Parathyroid adenoma (tissue), 2 donors: ENCODE measurements at regions not wholly inside any gene's neighbourhood (a gene's known extent, or its start where the extent isn't known, plus 50 kb on each side); places are given as distances from the start of the nearest gene placed in this dataset.
"Not testable (repeated sequence)": the region's sequence is repeated elsewhere in the genome, so short reads cannot be mapped to it uniquely, and the experiment has no call there.

Experiments used
- H2AFZ ChIP-seq: fragments of 300-600 bp; sonication (generic); one replicate; pipeline ENCODE4 v1.7.0; 2017; ENCODE audit warnings: antibody characterized with exemption, mild to moderate bottlenecking
- H3K27ac ChIP-seq: fragments of 300-600 bp; sonication (generic); one replicate; pipeline ENCODE4 v1.7.0; 2017
- H3K27me3 ChIP-seq: fragments of 300-600 bp; sonication (generic); one replicate; pipeline ENCODE4 v1.7.0; 2017; ENCODE audit warnings: low read length; ENCODE audit not compliant: control insufficient read depth, insufficient read depth
- H3K36me3 ChIP-seq: fragments of 300-600 bp; sonication (generic); one replicate; pipeline ENCODE4 v1.7.0; 2017; ENCODE audit warnings: low read length; ENCODE audit not compliant: control insufficient read depth, insufficient read depth
- H3K4me1 ChIP-seq: fragments of 300-600 bp; sonication (generic); one replicate; pipeline ENCODE4 v1.7.0; 2017; ENCODE audit warnings: control low read depth
- H3K4me2 ChIP-seq: fragments of 300-600 bp; sonication (generic); one replicate; pipeline ENCODE4 v1.7.0; 2017; ENCODE audit warnings: low read length
- H3K4me3 ChIP-seq: fragments of 300-600 bp; sonication (generic); one replicate; pipeline ENCODE4 v1.7.0; 2017; ENCODE audit warnings: low read depth, low read length
- H3K79me2 ChIP-seq: fragments of 300-600 bp; sonication (generic); one replicate; pipeline ENCODE4 v1.7.0; 2017; ENCODE audit warnings: control low read depth
- H3K9ac ChIP-seq: fragments of 300-600 bp; sonication (generic); one replicate; pipeline ENCODE4 v1.7.0; 2017; ENCODE audit warnings: mild to moderate bottlenecking
- H3K9me3 ChIP-seq: fragments of 300-600 bp; sonication (generic); one replicate; pipeline ENCODE4 v1.7.0; 2017; ENCODE audit warnings: low read length; ENCODE audit not compliant: control insufficient read depth
- TF ChIP-seq, protein P1 (sequence below): fragments of 300-600 bp; sonication (generic); IDR thresholded peaks from one replicate; pipeline ENCODE4 v1.7.0; 2017; ENCODE audit warnings: antibody characterized with exemption, mild to moderate bottlenecking
- donor health status: primary hyperparathyroidism.

DNA sequence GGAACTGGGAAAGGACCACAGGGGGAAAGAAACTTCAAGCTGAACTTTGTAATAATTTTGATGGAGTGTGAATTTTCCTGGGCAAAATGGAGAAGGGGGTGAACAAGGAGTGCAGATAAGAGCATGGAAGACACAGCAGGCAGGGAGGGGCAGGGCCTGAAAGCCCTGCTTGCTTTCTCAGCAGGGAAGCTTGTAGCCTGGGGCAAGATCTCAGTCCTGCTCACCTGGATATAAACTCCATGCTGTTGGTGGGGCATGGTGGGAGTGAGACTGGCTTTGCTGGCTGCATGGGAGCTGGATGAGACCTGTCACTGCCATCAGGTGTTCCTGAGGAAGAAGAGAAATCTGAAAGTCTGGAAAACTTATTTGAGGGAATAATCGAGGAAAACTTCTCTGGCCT is 58.7 kb upstream of the RC3H1 start:
- H3K4me3 ChIP-seq = no peak overlapping the region
- no peaks in the 10 kb centered on the region for H3K9me3 ChIP-seq
- H3K27me3 ChIP-seq = no peaks in the 10 kb centered on the region
- H3K4me2 ChIP-seq = no peak overlapping the region
- H3K79me2 ChIP-seq = no peaks in the 10 kb centered on the region
- H3K9ac ChIP-seq = no peak overlapping the region
- TF ChIP-seq, protein P1, sequence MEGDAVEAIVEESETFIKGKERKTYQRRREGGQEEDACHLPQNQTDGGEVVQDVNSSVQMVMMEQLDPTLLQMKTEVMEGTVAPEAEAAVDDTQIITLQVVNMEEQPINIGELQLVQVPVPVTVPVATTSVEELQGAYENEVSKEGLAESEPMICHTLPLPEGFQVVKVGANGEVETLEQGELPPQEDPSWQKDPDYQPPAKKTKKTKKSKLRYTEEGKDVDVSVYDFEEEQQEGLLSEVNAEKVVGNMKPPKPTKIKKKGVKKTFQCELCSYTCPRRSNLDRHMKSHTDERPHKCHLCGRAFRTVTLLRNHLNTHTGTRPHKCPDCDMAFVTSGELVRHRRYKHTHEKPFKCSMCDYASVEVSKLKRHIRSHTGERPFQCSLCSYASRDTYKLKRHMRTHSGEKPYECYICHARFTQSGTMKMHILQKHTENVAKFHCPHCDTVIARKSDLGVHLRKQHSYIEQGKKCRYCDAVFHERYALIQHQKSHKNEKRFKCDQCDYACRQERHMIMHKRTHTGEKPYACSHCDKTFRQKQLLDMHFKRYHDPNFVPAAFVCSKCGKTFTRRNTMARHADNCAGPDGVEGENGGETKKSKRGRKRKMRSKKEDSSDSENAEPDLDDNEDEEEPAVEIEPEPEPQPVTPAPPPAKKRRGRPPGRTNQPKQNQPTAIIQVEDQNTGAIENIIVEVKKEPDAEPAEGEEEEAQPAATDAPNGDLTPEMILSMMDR = no peak
- no peaks in the 10 kb centered on the region for H3K4me1 ChIP-seq
- no peak overlapping the region for H2AFZ ChIP-seq
- H3K27ac ChIP-seq = no peak overlapping the region
- no peaks in the 10 kb centered on the region for H3K36me3 ChIP-seq

DNA sequence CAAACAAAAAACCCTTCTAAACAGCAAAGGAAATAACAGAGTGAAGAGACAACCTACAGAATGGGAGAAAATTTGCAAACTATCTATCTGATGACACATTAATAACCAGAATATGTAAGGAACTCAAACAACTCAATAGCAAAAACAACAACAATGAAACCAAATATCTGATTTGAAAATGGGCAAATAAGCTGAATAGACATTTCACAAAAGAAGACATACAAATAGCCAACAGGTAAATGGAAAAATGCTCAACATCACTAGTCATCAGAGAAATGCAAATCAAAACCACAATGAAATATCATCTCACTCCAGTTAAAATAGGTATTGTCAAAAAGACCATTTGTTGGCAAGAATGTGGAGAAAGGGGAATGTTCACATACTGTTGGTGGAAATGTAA is 57.6 kb upstream of the RC3H1 start:
- Histone ChIP-seq H3K4me2 (no peak overlapping the region), H3K27me3 (no peaks in the 10 kb centered on the region), H3K9me3 (no peaks in the 10 kb centered on the region), H2AFZ (no peak overlapping the region), H3K79me2 (no peaks in the 10 kb centered on the region), H3K27ac (no peak overlapping the region), H3K9ac (no peak overlapping the region), H3K36me3 (no peaks in the 10 kb centered on the region), H3K4me3 (no peak overlapping the region), H3K4me1 (no peaks in the 10 kb centered on the region)
- TF ChIP-seq, protein P1 = no peak

DNA sequence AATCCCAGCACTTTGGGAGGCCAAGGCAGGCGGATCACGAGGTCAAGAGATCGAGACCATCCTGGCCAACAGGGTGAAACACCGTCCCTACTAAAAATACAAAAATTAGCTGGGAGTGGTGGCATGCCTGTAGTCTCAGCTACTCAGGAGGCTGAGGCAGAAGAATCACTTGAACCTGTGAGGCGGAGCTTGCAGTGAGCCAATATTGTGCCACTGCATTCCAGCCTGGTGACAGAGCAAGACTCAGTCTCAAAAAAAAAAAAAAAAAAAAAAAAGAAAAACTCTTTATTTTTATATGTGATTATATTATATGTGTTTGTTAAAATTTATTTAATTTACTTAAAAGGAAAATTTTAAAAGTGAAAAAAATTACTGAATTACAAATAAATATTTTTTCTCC is 56.8 kb upstream of the RC3H1 start:
- not testable (repeated sequence) for H3K27me3 ChIP-seq, H3K27ac ChIP-seq, H3K4me2 ChIP-seq, H3K79me2 ChIP-seq, H3K9me3 ChIP-seq, H3K4me1 ChIP-seq, H3K4me3 ChIP-seq, H2AFZ ChIP-seq, H3K9ac ChIP-seq, H3K36me3 ChIP-seq

DNA sequence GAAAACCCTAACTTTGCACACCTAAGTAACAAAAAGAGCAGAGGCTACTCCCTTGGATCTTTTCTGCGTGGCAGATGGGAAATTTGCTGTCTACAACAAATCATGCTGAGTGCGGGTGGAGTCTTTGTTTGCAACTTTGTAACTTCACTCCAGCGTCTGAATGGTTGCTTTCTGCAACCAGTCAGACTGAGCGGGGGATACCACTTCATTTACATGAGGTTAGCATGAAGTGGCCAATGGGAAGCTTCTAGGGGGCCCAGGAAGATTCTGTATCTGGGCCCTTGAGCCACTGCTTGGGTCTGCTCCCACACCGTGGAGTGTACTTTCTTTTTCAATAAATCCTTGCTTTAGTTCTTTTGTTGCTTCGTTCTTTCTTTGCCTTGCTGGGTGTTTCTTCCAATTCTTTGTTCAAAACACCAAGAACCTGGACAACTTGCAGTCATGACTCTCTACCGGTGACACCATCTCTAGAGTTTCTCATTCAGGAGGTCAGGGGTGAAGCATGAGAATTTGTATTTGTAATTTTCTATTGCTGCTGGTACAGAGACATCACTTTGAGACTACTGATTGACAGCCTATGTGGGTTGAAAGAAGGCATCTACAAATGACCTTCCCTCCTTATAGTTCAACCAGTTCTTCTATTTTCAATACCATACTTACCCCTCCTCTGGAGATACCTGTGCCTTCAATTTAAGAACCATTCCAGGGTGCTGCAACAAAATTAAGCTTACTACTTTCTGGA is 55.8 kb upstream of the RC3H1 start:
- H2AFZ ChIP-seq = peak overlapping the region; percentile 56
- TF ChIP-seq, protein P1 = no peak
- H3K9me3 ChIP-seq = no peaks in the 10 kb centered on the region
- no peaks in the 10 kb centered on the region for H3K4me1 ChIP-seq
- H3K79me2 ChIP-seq = no peaks in the 10 kb centered on the region
- H3K27ac ChIP-seq = no peak overlapping the region
- no peak overlapping the region for H3K4me3 ChIP-seq
- no peaks in the 10 kb centered on the region for H3K36me3 ChIP-seq
- no peak overlapping the region for H3K9ac ChIP-seq
- no peak overlapping the region for H3K4me2 ChIP-seq
- H3K27me3 ChIP-seq = no peaks in the 10 kb centered on the region

DNA sequence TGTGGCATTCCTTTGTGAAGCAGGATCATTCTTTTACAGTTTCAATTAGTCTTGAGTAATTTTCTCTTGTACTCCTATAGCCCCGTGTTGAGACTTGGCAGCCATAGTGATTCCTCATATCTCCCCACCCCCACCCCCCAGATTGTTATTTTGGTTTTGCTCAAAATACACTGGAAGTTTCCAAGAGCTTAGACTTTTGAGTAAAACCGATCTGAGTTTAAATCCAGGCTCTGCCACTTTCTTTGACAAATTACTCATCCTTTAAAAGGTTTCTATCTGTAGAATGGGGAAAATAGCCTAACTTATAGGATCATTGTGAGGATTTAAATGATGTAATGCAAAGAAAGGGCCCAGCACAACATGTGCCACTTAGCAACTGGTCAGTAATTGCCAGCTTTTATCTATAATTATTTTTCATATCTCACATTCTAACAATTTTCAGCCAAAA is 53.1 kb upstream of the RC3H1 start:
- Histone ChIP-seq H3K27ac (no peak overlapping the region), H3K9me3 (no peaks in the 10 kb centered on the region), H3K27me3 (no peaks in the 10 kb centered on the region), H3K4me2 (no peak overlapping the region), H3K36me3 (no peaks in the 10 kb centered on the region), H3K4me1 (no peaks in the 10 kb centered on the region), H3K9ac (no peak overlapping the region), H3K4me3 (no peak overlapping the region), H2AFZ (no peak overlapping the region), H3K79me2 (no peaks in the 10 kb centered on the region)
- TF ChIP-seq, protein P1 = no peak
